GM19023 (cell line): ENCODE measurements at regions not wholly inside any gene's neighbourhood (a gene's known extent, or its start where the extent isn't known, plus 50 kb on each side); places are given as distances from the start of the nearest gene placed in this dataset.
A peak's percentile ranks its signal among the peaks of the same experiment; 100 is the strongest.
"Not testable (repeated sequence)": the region's sequence is repeated elsewhere in the genome, so short reads cannot be mapped to it uniquely, and the experiment has no call there.

Experiments used
- ATAC-seq: cut with Tn5 transposase; IDR thresholded peaks from one replicate; pipeline ENCODE4 v1.9.1; 2021; ENCODE audit warnings: mild to moderate bottlenecking, moderate library complexity; ENCODE audit not compliant: unreplicated experiment

- not testable (repeated sequence) for ATAC-seq
Observed at GRCh38 chr5:97234380-97234779, 51.3 kb upstream of the RIOK2 start.

- no peak for ATAC-seq
Observed at GRCh38 chr5:97242341-97242740, 59.3 kb upstream of the RIOK2 start.

GRCh38 chr5:97243353-97243752 is 60.3 kb upstream of the RIOK2 start:
- ATAC-seq, result no peak

- no peak for ATAC-seq
Observed at GRCh38 chr5:97245386-97245785, 62.3 kb upstream of the RIOK2 start.

- no peak for ATAC-seq
Observed at GRCh38 chr5:97250113-97250512, 67.1 kb upstream of the RIOK2 start.

- ATAC-seq, result no peak
Observed at GRCh38 chr5:97266076-97266475, 83.0 kb upstream of the RIOK2 start.

GRCh38 chr5:97266576-97266975 is 83.5 kb upstream of the RIOK2 start:
- no peak for ATAC-seq

- no peak for ATAC-seq
Observed at GRCh38 chr5:97267767-97268166, 84.7 kb upstream of the RIOK2 start.

GRCh38 chr5:97276474-97277120 is 93.5 kb upstream of the RIOK2 start:
- no peak for ATAC-seq

GRCh38 chr5:97281257-97281656 is 98.2 kb upstream of the RIOK2 start:
- ATAC-seq, result no peak

- ATAC-seq, result peak; percentile 81
Observed at GRCh38 chr5:97297063-97297703, 114.1 kb upstream of the RIOK2 start.

- no peak for ATAC-seq
Observed at GRCh38 chr5:97297704-97298091, 114.7 kb upstream of the RIOK2 start.

- not testable (repeated sequence) for ATAC-seq
Observed at GRCh38 chr5:97301181-97301580, 118.1 kb upstream of the RIOK2 start.

GRCh38 chr5:97338729-97339128 is 155.7 kb upstream of the RIOK2 start:
- no peak for ATAC-seq

GRCh38 chr5:97355775-97356174 is 172.7 kb upstream of the RIOK2 start:
- peak; percentile 98 for ATAC-seq

GRCh38 chr5:97363577-97363976 is 180.5 kb upstream of the RIOK2 start:
- ATAC-seq, result no peak

- no peak for ATAC-seq
Observed at GRCh38 chr5:97364731-97365130, 181.7 kb upstream of the RIOK2 start.

GRCh38 chr5:97365163-97365845 is 182.3 kb upstream of the RIOK2 start:
- no peak for ATAC-seq

- ATAC-seq, result no peak
Observed at GRCh38 chr5:97365918-97366317, 182.9 kb upstream of the RIOK2 start.

- no peak for ATAC-seq
Observed at GRCh38 chr5:97375959-97376358, 192.9 kb upstream of the RIOK2 start.

- no peak for ATAC-seq
Observed at GRCh38 chr5:97377582-97377981, 194.5 kb upstream of the RIOK2 start.

- no peak for ATAC-seq
Observed at GRCh38 chr5:97383996-97384395, 200.9 kb upstream of the RIOK2 start.
